ENCODE measurements at regions not wholly inside any gene's neighbourhood (a gene's known extent, or its start where the extent isn't known, plus 50 kb on each side); places are given as distances from the start of the nearest gene placed in this dataset.

- no peak for DNase-seq (ENCODE audit: low read depth)
- H3K4me3 ChIP-seq (ENCODE audit: low read depth, low read length): no peak overlapping the region
- TF ChIP-seq CTCF (IDR thresholded peaks at IDR 0.05; ENCODE audit: low read depth, low read length, missing control alignments): no peak
Measured at GRCh38 chr1:177848577-177848976, 121.3 kb downstream of the SEC16B start.

GRCh38 chr1:177847843-177848242, 122.0 kb downstream of the SEC16B start:
- H3K4me3 ChIP-seq (ENCODE audit: low read depth, low read length): no peak overlapping the region
- DNase-seq (ENCODE audit: low read depth): no peak
- no peak for TF ChIP-seq CTCF (IDR thresholded peaks at IDR 0.05; ENCODE audit: low read depth, low read length, missing control alignments)

GRCh38 chr1:177838907-177839485, 130.9 kb downstream of the SEC16B start:
- no peak for DNase-seq (ENCODE audit: low read depth)
- H3K4me3 ChIP-seq (ENCODE audit: low read depth, low read length): no peak overlapping the region

GRCh38 chr1:177833631-177834030, 136.2 kb downstream of the SEC16B start:
- no peak for DNase-seq (ENCODE audit: low read depth)
- TF ChIP-seq CTCF (IDR thresholded peaks at IDR 0.05; ENCODE audit: low read depth, low read length, missing control alignments): no peak
- no peak overlapping the region for H3K4me3 ChIP-seq (ENCODE audit: low read depth, low read length)

More at GRCh38 chr1:177838907-177839485, 130.9 kb downstream of the SEC16B start:
- TF ChIP-seq CTCF (IDR thresholded peaks at IDR 0.05; ENCODE audit: low read depth, low read length, missing control alignments): no peak

GRCh38 chr1:177830531-177831135, 139.2 kb downstream of the SEC16B start:
- TF ChIP-seq CTCF (IDR thresholded peaks at IDR 0.05; ENCODE audit: low read depth, low read length, missing control alignments): no peak
- no peak overlapping the region for H3K4me3 ChIP-seq (ENCODE audit: low read depth, low read length)
- no peak for DNase-seq (ENCODE audit: low read depth)

- DNase-seq (ENCODE audit: low read depth): no peak
- TF ChIP-seq CTCF (IDR thresholded peaks at IDR 0.05; ENCODE audit: low read depth, low read length, missing control alignments): no peak
Measured at GRCh38 chr1:177825276-177825901, 144.5 kb downstream of the SEC16B start.

More at GRCh38 chr1:177825276-177825901, 144.5 kb downstream of the SEC16B start:
- H3K4me3 ChIP-seq (ENCODE audit: low read depth, low read length): no peak overlapping the region
